Stimulated activated CD4-positive, alpha-beta T cell treated with anti-CD3 and anti-CD28 coated beads, Interleukin-12 subunit alpha, Interleukin-12 subunit beta, amount 100 ng/mL, for 4 hours (primary cell): ENCODE measurements at regions not wholly inside any gene's neighbourhood (a gene's known extent, or its start where the extent isn't known, plus 50 kb on each side); places are given as distances from the start of the nearest gene placed in this dataset.

Source experiments
- DNase-seq: peaks from one replicate; pipeline ENCODE4 v3.0.0-alpha.2; 2020

DNA sequence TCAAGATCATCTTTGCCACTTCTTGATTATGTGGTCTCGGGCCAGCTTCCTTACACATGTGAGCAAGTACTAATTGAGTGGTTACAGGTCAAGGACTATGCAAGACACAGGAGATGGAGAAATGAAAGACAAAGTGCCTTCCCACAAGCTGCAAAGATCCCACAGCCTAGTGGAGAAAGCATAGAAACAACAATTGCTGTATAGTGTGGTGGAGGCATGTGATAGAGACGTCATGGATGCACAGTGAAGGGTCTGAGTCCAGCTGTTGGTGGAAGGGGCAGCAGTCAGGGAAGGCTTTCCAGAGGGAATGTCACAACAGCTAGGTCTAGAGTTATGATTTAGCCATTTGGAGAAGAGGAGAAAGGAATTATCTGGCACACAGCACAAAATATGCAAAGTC, 210.6 kb downstream of the KDR start:
- no peak for DNase-seq

DNA sequence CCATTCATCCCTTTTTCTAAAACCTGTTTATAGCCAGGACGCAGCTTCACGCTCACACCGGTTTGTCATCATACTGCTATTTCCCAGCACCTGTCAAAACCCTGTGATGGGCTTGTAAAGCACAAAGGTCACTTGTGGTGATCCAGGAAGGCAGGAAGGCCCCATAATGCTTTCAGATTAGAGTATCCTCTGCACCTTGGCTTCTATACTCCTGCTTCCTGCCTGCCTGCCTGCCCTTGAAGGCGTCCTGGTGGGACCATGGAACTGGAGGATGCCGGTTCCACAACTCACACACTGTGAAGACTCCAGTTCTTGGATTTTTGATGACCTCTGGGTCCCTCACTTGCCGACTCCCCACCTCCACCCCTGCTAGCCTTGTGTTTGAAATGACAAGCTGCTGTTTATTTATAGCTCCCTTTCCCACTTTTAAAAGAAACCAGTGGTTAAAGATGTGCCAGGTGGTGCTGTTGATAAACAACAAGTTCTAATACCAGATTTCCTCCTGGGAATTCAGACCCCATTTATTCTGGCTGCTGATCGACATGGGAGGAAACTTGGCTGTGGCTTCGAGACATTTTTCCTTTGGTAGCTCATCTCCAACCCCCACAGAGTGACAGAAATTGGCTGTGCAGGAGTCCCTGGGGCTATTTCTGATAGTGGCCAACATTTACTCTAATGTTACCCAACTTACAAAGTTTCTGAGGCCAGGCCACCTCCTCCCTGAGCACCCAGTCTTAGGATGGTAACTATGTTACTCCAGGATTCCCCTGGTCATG, 211.5 kb downstream of the KDR start:
- DNase-seq = no peak

DNA sequence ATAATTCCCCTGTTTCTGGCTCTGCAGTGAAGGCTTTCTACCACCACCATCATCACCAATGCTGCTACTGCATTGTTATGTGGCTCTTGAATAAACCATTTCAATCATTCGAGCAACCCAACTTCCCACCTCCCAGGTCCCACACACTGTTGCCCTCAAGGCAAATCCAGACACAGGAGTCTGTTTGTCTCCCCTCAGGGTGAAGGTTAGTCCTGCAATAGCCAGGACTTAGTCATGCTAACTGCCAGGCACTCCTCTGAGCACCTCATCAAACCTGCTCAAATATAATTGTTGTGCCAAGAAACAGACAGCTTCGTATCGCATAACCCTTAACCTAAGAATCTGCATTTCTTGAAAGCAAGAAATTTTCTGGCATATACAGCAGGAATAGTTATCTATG, 213.2 kb downstream of the KDR start:
- DNase-seq = no peak

DNA sequence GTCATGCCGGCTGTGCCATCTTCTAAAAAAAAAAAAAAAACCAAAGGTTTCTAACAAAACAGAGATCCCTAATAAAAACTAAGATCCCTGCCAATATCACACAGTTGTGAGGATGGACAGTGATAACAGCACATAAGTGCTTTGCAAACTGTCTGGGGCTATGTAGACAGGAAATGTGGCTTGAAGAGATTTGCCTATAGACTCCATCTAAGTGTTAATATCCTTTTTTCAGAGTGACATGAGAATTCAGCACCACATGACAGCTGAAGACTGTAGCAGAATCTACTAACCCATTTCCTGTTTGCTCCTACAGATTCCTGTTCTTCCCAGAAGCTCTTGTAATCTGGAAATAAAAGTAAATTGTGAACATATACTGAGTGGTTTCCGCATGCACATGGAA, 215.4 kb downstream of the KDR start:
- no peak for DNase-seq

DNA sequence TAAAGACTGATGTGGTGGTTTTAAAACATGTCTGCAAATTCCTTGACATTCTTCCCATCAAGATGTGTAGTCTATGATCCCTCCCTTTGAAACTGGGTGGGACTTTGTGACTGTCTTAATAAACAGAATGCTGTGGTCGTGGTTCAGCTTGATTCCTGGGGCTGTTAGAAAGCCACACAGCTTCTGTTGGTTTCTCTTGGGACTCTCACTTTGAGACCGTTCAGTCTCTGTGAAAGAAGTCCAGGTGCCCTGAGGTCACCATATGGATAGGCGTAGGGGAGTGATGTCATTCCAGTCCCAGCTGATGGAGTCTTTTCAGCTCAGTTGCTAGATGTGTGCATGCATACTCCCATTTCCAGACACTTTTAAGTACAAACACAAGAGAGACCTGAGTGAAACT, 216.6 kb downstream of the KDR start:
- no peak for DNase-seq

DNA sequence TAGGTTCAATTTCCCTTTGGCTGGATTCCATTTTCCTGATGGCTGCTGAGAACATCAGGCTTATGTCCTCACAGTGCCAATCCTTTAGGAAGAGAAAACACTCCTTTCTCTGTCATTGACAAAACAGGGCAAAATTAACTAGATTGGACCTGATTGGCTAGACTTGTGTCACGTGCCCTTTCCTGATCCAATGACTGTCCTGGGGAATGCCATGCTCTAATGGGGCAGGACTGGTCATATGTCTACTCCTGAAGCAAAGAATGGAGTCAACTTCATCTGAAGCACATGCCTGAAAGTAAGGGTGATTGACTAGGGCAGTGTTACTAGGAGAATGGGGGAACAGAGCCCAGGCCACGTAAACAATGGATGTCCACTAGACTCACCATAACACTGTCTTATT, 220.4 kb downstream of the KDR start:
- no peak for DNase-seq

DNA sequence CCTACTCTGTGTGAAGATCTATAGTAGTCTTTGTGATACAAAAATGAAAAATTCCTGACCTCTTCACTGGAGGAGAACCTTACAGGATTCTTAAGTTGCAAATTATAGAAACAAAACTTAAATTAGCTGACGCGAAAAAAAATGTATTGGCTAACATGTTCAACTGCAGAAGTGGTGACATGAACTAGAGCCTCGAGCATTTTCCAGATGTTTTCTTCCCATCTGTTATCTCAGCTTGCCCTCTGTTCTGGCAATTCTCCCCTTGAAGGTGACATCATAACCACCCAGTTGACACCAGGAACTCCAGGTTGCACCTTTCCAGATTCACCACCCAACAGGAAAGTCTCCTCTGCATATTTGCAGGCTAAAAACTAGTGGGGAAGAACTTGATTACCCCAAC, 222.4 kb downstream of the KDR start:
- DNase-seq = no peak

DNA sequence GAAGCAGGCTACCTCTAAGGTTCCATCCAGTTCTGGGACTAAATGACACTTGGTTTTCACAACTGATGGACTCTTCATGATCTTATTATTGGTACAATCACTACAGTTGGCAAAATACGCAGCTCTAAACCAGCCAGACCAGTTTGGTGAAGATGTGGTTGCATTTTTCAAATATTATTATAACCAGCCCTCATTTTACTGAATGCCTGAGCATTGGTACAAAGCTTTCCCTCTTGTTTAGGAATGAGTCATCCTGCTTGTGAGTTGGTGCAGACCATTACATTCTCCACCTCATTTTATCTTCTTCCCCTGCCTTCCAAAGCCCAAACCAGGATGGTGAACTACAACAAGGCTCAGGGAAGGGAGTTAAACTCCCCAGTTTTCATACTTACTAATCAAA, 223.1 kb downstream of the KDR start:
- no peak for DNase-seq

DNA sequence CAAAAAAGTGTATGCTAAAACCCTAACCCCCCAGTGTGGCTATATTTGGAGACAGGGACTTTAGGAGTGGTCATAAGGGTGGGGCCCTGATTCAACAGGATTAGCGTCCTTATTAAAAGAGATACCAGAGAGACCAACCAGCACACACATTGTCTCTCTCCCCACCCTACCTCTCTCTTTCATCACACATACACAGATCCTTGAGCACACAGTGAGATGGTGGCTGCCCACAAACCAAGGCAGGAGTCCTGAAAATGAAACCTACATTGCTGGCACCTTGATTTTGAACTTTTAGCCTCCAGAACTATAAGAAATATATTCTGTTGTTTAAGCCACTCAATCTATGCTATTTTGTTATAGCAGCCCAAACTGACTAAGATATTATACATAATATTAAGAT, 224.2 kb downstream of the KDR start:
- DNase-seq = no peak

DNA sequence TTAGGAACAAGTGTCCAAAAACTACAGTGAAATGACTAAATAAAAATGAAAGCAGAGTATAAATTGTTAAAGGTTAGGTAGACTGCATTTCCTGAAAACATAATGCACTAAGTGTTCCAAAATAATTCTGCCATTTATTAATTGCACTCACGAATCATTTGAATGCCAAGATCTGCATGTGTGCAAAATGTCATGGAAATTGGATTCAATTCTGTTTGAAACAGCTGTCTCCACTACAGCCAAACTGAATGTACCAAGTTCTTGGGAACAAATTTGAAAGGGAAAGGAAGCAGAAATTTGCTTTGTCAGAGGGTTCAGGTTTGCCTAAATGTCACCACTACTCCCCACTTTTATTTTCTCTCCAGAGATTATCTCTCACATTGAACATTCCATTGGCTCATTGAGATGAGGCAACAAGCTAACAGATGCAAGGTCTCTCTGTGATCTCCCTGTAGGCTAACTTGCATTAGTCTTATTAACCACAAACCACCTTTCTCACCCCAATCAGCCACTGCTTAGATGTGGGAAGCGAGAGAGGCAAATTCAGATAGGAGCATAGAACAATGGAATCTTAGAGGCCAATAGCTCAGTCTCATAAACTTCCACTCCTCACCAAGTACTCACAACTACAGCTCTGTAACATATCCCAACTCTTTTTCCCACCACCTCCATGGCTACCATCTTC, 226.6 kb downstream of the KDR start:
- no peak for DNase-seq

DNA sequence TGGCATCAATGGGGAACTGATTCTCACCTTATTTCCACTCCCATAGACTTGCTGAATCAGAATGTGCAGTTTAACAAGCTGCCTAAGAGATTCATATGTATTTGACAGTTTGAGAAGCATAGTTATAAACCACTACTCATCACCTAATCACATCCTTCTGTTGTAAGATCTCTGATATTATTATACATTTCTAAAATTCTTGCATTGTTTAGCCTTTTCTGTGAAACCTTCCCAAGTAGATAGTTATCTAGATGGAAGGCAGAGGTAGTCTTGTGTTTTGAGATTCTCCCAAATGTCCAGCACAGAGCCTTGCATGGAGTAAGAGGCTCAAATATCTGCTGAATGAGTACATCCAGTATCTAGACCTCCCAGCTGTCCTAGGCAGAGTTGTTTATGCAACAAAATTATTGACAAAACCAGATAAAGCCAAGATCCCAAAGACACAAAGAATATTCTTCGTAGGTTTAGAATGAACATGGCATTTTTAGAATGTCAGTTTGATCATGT, 227.3 kb downstream of the KDR start:
- DNase-seq = no peak

DNA sequence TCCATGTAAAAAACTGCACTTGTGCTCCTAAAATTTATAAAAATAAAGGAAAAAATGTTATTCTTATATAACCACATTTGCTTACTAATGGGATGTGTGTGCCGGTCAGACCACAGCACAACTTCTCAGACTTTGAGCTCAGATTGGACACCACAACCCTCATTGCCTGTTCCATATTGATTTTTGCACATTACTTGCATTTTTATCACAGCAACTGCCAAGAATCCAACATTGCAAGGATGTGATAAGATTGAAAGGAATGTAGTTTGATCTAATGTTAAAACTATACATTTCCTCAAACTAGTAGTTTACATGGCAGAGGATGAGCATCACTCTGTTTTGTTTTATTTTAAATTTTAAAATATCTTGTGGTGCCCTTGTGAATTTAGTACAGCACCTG, 227.8 kb downstream of the KDR start:
- DNase-seq = no peak

DNA sequence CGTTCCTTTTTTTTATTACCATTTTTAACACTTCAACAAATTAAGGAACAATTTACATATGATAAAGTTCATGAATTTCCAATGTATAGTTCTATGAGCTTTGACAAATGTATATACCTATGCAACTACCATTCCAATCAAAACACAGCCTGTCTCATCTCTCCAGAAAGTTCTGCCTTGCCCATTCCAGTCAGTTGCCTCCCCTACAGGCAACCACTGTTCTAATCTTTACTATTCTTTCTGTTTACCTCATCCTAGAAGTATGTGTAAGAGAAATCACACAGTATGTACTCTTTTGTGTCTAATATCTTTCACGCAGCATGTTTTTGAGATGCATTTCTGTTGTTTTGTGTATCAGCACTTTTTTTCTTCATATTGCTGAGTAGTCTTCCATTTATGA, 224.9 kb downstream of the KIT start:
- no peak for DNase-seq

DNA sequence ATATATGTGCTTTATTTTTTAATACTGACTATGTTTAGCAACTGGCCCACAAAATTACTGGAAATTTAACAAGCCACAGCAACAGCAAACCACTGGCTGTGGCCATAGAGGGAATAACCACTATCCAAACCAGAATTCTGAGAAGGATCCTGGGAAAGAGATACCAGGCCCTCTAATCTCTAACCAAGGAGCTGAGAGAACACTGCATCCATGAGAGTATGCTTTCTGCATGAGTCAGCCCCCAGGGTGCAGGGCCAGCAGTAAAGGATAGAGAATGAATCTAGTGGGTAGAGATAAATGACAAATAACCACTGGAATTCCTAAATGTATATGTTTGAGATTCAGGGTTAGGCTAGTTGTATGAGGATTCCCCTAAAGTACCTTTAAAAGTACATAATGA, 221.8 kb downstream of the KIT start:
- DNase-seq = no peak

DNA sequence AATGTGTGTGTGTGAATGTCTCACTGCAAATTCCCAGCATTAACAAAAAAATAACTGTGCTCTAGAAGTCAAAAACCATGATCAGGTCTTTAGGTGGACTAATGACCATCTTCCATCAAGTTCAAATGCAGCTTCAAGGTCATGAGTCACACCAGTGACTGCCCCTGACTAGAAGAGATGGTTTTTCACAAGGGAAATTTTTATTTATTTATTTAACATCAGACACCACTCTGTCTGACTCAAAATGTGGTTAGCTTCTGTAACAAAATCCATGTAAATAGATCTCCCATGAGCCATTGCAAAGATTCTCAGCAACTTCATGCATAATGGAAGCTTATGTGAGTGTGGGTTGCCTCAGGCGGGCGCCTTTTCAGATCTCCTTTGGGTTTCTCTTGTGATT, 219.2 kb downstream of the KIT start:
- DNase-seq = no peak

DNA sequence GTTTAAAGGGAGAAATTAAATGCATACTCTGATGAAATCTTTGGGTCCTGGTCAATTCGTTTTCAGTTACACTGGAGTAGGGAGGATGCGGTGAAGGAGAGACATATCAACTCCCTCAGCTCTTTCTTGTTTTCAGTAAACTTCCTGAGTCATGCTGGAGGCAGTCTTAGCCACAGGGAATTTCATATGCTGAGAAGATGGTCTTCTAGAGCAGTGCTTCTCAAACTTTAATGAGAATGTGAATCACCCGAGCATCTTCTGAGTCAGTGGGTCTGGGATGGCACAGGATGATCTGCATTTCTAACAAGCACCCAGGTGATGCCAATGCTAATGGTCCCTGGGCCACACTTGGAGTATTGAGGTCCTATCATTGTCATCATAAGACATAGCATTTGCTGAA, 214.5 kb downstream of the KIT start:
- no peak for DNase-seq

DNA sequence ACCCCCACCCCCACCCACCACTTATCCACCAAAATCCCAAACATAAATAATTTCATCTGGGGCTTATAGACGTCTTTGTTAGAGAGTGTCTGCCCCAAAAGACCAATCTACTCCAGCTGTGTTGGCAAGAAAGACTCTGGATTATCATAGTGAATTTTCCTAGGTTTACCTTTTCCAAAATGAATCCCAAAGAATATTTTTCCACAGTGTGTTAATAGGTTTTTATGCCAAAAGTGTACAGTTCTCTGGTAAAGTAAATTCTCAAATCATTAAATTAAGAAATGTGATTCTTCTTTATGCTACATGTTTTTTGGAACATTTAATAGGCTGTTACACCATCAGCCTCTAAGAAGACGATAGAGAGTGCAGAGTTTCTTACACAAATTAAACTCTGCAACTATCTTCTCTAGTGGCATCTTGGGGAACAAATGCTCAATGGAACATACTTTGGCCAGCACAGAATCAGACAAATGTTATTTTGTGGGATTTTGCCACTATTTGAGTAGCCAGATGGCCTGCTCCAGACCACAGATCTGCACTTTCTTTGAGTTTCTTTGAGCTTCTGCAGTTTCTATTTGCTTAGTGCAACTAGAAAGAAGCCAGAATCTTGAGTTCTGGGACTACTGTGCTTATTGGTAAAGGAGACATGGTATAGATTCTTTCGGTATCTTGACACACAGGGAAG, 206.0 kb downstream of the KIT start:
- no peak for DNase-seq

DNA sequence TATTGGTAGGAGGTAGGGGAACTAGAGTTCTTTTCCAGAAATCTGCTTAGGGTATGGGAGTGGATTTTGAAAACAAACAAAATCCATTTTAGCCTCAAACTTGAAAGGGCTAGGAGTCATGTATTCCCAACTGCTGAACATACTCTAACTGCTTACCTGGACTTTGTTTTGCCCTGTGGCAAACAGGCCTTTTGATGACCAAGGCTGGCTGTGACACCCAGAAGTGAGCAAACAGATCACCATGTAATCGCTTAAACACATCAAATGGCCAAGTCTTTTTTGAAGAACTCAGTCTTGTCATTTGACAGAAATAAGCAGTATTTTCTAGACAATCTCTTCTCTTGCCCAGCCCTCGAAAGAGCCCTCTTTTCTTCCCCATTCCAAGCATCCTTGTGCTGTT, 203.4 kb downstream of the KIT start:
- no peak for DNase-seq

DNA sequence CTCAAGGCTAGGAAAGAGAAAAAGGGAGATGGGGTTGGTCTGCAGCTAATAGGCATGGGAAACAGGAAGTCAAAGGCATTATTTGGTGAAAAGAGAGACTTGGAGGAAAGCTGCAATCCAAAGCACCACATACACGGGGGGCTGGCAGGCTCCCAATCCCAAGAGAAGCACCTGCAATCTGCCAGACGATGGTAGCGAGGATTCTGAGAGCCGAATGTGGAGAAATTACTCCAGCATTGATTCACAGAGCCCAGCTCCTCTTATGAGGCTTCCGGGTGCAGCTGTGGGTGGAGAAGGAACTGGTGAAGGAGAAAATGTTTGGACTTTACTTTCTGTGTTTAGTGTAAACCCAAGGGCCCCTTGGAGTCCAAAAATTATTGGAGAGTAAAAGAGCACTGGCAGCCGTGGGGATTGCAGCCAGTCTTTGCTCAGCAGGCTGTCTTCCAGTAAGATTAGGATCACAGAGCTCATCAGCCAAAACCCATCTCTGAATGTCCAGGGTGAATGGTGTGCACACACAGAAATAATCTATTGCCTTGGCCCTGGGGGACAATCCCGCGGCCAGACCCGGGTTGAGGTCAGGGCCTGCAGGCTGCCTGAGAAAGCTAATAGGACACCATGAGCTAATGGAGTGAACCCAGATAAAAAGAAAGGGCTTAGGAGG, 197.6 kb downstream of the KIT start:
- DNase-seq = no peak

DNA sequence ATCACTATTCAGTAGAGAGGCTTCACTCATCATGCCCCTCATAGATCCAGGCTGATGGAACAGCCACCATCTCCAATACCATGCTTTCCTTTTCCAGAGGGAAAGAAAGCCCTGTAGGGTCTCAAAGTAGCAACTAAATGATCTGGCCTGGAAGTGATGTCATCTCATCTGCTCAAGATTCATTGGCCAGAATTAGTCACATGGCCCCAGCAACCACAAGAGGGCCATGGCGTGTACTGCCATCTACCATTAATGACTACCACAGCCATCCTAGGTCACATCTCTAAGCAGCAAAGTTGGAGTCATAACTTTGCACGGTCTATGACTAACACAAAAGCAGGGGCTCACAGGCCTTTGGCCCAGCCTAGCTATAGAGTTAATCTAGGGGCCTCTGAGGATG, 194.8 kb downstream of the KIT start:
- no peak for DNase-seq

DNA sequence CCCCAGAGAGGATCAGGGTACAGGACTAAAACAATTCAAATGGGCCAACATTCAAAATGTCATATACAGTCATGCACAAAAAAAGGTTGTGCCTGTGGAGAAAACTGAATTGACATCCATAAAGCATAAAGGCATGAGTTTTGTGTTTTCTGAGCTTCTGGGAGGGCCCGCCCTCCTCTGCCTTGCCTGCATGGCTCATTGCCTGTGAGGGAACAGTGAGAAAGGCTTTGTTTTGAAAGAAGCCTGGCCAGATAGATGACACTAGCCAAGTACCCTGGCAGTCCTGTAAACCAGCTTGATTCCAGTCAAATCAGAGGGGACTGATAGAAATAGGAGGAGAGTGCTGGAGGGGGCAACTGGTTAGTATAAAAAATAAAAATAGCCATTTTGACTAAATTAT, 194.3 kb downstream of the KIT start:
- DNase-seq = no peak

DNA sequence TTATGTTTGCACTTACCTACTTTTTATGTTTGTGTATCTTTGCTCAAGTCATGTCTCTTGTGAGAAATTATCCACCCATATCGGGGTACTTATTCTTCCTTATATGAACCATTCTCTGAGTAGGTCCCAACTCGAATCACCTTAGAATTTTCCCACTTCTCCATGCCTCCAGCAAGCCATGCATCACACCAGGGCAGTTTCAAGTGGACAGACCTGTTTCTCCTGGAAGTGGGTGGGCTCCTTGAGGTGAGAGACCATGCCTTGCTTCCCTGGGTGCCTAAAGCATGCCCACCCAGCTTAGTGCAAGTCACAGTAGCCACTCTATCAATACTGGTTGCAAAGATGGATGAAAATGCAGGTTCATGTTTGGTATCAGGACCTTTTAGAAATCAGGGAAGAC, 187.2 kb downstream of the KIT start:
- no peak for DNase-seq

DNA sequence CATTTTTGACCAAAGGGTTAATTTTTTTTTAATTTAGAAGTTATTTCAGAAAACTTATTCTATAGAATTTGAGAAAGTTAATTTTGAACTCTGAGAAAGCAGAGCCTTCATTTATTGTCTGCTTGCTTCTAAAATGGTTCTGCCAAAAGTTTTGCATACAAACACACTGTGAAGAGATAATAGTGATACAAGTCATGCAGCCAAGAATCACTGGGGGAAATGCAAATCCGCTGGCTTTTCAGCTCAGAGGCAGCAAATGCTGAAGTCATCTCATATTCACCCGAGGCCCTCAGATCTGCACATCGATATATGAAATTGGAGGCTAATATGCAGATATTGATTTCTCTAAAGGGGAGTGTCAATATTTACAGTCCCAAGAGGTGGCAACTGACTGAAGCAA, 186.2 kb downstream of the KIT start:
- DNase-seq = no peak

DNA sequence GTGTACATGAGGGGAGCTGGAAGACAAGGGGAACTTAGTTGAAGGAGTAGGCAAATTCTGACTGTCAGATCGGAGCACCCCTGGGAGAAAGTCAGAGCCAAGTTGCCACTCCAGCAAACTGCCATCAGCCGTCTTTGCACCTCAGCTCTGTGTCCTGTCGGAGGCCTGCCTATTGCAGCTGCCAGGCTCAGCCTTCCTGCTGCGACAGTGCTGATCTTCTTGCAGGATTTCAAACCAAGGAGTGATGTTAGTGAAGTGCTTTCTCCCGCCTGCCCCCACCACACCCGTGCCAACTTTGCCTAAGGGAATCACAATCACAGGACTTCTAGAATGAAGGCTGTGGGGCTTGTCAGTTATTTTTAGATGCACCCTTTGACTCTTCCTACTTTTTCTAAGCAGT, 185.3 kb downstream of the KIT start:
- DNase-seq = no peak
